Stimulated activated naive CD4-positive, alpha-beta T cell (primary cell): ENCODE measurements at regions not wholly inside any gene's neighbourhood (a gene's known extent, or its start where the extent isn't known, plus 50 kb on each side); places are given as distances from the start of the nearest gene placed in this dataset.
"Not testable (repeated sequence)": the region's sequence is repeated elsewhere in the genome, so short reads cannot be mapped to it uniquely, and the experiment has no call there.

Source experiments
- DNase-seq, 6 experiments: peaks; one replicate each; lab custom pipeline; 2025; lab: John Stamatoyannopoulos, UW

GRCh38 chr13:99774644-99775043, 196.9 kb downstream of the ZIC5 start:
- no peak for DNase-seq

- DNase-seq, result no peak
These were observed 202.6 kb downstream of the ZIC5 start for GRCh38 chr13:99768986-99769385.

GRCh38 chr13:99766641-99767045, 204.9 kb downstream of the ZIC5 start:
- no peak for DNase-seq

DNA sequence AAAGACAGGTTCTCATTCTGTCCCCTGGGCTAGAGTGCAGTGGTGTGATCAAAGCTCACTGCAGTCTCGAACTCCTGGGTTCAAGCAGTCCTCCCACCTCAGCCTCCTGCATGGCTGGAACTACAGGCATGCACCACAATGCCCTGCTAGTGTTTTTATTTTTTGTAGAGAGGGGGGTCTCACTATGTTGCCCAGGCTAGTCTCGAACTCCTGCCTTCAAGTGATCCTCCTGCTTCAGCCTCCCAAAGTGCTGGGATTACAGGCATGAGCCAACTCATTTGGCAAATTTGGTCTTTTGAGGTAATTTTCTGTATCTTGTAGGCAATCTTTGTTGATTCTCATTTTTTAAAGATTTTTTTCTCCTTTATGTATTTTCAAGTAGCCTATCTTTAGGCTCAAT, 205.7 kb downstream of the ZIC5 start:
- no peak for DNase-seq

GRCh38 chr13:99760456-99760855, 211.1 kb downstream of the ZIC5 start:
- DNase-seq, result no peak

DNA sequence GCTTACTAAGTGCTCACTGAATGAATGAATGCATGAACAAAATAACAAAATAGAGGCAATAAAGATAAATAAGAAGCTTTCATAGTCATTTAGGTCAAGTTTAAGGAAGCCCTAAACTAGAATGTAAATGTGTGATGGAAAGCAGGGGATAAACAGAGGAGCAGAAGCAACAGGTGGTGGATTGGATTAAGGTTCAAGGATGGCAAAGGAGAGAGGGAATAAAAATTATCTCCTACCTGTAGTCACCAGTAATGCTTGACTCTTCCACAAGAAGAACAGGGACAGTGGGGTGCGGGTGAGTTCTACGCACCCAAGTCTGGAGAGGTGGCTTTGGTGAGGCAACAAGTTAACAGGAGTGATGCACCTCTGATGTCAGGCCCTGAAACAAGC, 212.4 kb downstream of the ZIC5 start:
- no peak for DNase-seq

DNA sequence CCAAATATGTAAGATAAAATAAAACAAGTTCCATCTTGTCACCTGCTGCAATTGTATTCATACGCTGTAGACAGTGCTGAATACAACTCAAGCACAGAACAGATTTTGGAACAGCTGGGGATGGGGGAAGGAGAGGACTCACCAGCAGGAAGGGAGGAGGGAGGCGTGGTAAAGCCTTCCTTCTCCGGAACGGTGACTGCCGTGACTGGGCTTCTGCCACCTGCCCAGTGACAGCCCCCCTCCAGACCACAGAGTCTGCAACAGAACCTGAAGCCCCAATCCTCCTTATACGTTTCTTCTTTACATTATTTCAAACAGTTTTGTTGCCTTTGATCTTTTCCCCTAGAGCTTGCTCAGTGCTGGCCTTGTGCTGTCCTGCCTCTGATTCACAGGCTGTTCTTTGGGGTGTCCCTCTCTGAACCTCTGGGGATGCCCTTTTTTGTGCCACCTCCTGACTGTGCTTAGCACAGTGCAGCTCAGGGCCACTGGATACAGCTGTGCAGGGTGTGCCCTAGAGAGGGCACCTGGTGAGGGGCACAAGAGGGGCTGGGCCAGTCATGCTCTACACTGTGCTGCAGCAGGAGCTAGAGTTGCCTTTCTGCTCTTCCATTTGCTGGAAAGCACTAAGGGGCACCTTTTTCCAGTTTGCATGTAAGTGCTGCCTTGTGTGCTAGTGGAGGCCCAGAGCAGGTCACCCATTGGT, 213.0 kb downstream of the ZIC5 start:
- no peak for DNase-seq

DNA sequence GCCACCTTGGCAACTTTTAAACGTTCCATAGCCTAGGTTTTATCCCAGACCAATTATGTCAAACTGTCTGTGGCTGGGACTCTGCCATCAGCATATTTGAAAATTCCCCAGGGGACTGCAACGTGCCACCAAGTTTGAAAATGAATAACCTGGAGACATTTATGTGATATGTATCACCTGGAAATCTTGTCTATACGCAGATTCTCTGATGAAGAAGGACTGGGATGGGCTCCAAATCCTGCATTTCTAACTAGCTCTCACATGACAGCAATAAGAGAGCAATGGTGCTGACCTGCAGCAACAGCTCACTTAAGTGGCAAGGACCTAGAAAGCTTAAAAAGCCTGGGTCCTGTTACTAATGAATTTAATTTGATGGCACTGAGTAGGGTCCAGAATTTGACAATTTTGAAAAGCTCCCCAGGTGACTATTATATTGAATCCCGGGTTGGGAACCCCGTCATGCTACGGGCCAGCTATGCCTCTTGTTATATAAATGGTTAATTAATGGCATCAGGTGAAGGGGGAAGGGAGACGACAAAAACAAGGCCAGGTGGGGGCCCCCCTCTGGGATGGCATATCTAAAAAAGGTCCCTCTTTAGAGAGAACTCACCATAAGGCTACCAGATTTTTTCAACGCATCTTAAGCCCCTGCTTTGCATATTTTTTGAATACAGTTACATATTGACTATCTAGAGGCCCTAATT, 213.7 kb downstream of the ZIC5 start:
- no peak for DNase-seq

GRCh38 chr13:99756281-99756680, 215.3 kb downstream of the ZIC5 start:
- DNase-seq, result no peak

- DNase-seq, result not testable (repeated sequence)
These were observed 216.8 kb downstream of the ZIC5 start for GRCh38 chr13:99754750-99755149.

DNA sequence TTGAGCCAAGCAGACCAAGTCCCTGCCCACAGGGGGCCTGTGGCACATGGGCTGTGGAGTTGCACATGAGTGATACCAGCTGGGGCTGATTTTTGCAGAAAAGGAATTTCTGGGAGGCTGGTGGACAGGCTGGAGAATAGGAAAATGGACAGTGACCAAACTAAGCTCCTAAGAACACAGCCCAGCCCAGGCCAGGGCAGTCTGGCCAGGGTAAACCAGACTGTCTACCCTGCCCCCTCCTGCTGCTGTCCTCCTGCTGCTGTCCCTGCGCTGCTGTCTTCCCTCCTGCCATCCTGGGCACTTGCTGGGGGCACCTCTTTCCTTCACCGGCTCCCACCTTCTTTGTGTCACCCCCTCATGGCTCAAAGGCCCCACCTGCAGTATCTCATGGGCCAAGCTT, 219.2 kb downstream of the ZIC5 start:
- no peak for DNase-seq

GRCh38 chr13:99751517-99752199, 219.9 kb downstream of the ZIC5 start:
- no peak for DNase-seq

DNA sequence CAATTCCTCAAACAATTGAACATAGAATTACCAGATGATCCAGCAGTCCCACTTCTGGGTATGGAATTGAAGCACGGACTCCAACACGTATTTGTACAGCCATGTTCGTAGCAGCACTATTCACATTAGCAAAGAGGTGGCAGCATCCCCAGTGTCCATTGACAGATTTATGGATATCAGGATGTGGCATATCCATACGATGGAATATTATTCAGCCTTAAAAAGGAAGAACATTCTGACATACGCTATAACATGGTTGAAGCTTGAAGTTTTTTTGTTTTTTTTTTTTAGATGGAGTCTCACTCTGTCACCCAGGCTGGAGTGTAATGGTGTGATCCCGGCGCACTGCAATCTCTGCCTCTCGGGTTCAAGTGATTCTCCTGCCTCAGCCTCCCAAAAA, 220.6 kb downstream of the ZIC5 start:
- DNase-seq, result no peak

GRCh38 chr13:99749271-99750019, 222.1 kb downstream of the ZIC5 start:
- no peak for DNase-seq

DNA sequence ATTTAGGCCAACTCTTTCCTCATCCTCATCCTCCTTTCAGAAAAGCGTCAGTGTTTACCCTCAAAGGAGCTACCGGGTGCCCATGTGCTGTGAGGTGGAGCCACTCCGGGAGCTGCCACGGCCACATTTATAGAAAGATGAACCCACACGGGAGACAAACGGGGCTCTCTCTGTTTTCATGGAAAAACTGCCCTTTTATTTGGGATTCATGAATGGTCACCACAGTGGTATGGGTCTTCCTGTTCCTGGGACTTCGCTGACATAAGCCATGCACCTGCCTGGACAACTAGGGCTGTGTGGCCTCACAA, 224.2 kb downstream of the ZIC5 start:
- DNase-seq, result no peak

GRCh38 chr13:99746637-99747402, 224.7 kb downstream of the ZIC5 start:
- DNase-seq, result no peak

- DNase-seq, result no peak
These were observed 228.5 kb downstream of the ZIC5 start for GRCh38 chr13:99743094-99743493.

DNA sequence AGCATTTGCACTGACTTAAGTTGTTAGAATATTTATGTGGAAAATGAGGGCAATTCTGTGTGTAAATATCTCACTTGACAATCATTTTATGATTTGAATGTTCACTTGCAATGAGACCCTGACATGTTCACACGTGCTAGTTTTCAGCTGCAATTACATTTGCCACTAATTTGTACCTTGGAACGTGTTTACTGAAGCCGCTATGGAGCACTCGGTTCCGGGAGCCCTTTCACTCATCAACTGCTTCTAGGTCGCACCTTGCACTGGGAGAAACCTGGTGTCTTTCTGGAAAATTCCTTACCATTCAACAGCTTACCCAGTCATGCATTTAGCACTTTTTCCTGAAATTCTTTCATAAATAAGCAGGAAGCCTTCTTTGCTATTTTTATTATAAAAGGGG, 229.6 kb downstream of the ZIC5 start:
- no peak for DNase-seq

DNA sequence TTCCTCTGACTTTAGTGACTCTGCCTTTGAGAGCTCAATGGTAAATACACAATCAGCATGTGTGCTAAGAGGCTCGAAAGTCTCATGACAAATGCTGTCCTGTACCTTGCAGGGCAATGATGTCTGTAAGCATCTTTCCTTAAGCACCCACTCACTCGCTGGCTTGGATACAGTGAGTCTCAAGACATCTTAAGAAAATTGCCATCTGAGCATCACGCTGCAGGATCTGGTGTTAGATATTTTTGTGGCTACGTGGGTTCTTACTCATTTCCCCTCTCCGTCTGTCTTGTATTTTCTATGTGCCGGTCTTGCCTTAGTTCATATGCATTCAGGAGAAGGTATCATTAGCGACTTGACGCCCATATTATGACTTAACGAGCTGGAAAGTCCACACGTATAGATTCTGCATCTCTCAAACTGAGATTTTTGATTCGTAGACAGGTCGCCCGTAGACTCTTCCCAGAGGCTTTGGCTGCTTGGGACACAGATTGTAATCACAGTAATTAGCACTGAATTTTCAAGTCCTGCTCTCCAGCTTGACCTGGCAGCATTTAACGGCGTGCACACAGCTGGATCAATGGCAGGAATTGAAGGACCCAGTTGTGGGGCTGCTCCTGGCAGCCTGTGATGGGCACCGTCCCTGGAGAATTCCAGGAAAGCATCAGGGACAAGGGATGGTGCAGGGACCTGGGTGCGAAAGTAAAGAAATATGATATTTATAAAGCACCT, 231.2 kb downstream of the ZIC5 start:
- no peak for DNase-seq

DNA sequence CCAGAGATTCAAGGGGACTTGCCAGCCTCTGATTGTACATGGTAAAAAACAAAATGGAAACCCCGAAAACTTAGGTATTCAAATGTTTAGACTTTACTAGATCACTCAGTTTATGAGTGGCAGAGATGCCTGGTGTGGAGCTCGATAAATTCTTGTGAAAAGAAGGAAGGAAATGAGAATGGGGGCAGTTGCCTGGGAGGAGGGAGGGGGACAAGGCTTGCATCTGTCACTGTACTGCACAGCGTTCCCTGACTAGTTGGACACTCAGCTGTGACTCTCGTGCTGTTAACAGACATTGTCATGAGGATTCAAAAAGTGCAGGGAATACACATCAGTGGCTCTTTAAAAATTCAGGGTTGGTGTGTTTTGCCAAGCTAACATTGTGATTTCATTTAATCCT, 232.9 kb downstream of the ZIC5 start:
- DNase-seq, result no peak
